Islet of Langerhans (tissue), 1 donor: ENCODE measurements at regions not wholly inside any gene's neighbourhood (a gene's known extent, or its start where the extent isn't known, plus 50 kb on each side); places are given as distances from the start of the nearest gene placed in this dataset.
A peak's percentile ranks its signal among the peaks of the same experiment; 100 is the strongest.

Experiments used
- FAIRE-seq: peaks from one replicate; lab custom pipeline; 2011; peaks lifted over from hg19 to GRCh38; lab: Jason Lieb, UNC

DNA sequence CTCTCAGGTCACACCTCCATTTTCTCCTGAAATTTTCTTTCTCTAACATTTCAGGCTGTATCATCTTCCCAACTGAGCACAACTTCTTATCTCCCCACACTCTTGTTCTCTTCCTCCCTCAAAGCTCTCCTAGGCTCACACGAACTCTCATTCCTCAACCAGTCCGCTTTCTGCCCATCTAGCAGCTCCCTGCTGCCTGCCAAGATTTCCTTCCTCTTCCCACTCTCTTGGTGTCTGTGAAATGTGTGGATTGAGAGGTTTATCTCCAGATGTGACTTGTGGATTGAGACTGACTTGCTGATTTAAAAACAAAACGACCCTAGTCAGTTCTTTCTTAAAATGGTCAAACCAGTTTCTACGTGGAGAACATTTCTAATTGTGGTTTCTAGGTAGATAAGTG lies 106.3 kb downstream of the MTNR1B start:
- no peak for FAIRE-seq

DNA sequence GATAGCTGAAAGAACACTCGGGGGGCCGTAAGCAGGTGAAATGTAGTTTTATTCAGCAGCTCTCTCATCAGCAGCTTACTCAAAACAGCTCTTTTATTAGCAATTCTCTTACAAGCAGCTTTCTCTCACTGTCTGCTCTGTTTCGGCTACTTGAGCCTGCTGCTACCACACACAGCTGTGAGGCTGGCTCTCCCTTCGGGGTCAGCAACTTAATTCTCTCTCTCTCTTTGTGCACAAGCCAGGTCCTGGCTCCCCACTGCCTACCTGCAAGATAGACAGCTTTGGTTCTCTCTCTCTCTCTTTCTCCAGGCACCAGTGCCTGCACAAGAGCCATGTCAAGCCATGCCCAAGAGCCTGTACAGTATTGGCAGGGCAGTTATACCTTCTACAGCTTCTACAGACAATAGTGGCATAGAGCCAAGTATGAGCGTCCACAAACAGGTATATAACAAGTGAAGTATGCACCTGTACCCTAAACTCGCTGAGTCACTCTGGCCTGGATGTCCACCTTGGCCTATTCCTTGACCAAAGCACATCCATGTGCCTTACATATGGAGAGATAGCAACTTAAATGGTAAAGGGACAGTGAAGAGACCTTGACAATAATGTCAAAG lies 110.8 kb downstream of the MTNR1B start:
- FAIRE-seq, result no peak

DNA sequence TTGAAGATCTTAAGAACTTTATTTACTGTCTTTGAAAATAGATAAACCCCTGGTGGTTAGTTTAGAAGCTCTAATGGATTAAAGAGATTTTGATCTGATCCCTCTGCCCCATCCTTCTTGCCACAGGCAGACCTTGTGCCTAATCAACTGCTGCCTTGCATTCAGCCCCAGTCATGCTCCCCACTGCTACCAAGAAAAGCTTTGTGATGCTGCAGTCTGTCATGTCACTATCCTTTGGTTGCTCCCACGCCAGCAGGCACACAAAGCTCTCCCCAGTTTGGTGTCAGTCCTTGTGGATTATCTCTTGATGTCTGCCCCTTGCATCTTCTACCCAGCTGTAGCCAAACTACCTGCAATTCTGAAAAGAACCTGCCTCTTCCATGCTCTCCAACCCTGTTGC lies 112.2 kb downstream of the MTNR1B start:
- FAIRE-seq, result no peak

DNA sequence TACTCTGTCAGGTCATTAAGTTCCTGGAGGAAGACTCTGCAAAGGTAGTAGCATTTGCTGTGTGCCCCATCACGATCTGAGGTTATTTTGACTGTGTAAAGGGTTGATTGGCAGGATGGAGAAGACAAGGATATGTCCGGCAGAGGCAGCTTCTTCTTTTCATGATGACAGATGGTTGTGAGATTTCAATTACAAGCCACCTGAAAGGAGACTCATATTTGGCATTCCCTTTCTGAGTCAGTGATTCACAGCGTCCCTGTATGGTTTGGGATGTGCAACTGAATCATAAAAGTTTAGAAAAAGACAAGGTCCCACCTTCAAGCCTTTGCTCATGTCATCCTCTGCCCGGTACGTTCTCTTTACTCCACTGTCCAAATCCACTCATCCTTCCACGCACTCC lies 113.4 kb downstream of the MTNR1B start:
- no peak for FAIRE-seq

DNA sequence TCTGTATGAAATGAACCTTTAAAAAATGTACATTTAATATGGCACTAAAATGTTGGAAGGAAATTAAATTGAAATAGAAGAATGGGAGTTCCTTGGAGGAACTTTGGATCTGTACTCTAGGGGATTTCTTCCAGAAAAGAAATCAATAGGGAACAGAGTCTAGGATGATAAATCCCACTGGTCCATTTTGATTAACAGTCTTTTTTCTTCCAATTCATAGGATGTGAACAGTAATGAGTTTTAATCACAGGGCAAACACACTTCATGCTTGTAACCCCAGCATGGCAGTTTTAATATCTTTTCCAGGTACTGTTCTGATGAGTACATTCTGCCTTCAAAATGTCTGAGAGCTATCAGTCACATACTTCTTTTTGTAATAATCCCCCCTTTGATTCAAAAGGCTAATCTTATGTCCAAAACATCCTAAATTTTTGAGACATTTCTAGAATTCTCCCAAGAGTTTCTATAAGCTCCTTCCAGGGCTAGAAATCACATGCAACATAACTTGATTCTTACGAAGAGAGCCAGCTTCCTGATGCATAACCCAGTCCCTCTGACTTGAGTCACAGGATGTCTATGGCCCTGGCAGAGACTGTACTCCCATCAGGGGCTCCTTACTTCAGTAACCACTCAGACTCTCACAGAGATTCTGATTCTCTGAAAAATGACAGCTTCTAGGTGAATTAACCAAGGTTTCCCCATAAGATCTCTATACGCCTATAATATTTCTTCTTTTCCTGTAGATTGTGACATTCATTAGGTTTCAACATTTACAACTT lies 112.9 kb downstream of the SLC36A4 start:
- no peak for FAIRE-seq

DNA sequence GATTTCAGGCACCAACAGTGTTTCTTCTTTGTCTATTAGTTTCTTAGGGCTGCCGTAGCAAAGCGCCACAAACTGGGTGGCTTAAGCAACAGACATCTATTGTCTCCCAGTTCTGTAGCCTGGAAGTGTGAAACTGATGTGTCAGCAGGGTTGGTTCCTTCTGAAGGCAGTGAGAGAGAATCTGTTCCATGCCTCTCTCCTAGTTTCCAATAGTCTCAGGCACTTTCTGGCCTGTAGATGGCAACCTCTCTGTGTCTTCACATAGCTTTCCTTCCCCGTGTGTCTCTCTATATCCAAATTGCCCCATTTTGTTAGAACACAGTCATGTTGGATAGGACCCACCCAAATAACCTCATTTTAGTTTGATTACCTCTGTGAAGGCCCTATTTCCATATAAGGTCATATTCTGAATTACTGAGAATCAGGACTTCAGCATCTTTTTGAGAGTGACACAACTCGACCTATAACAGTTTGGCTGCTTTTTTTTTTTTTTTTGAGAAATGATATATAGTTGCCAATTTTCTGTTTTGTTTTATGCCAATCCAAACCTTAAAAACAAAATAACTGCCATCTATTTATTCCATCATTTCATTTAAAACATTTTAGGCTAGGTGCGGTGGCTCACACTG lies 108.2 kb downstream of the SLC36A4 start:
- peak; percentile 93 for FAIRE-seq
